Kidney epithelial cell (primary cell): ENCODE measurements at regions not wholly inside any gene's neighbourhood (a gene's known extent, or its start where the extent isn't known, plus 50 kb on each side); places are given as distances from the start of the nearest gene placed in this dataset.

Experiments used
- DNase-seq: peaks from one replicate; pipeline ENCODE4 v3.0.0-alpha.2; 2010; ENCODE audit warnings: low read depth
- H3K27me3 ChIP-seq: 2 replicates; pipeline ENCODE4 v1.6.0; 2011; ENCODE audit warnings: low read length; ENCODE audit not compliant: control insufficient read depth, insufficient read depth
- H3K36me3 ChIP-seq: 2 replicates; pipeline ENCODE4 v1.5.1; 2011; ENCODE audit warnings: low read length; ENCODE audit not compliant: control insufficient read depth, insufficient read depth
- H3K4me3 ChIP-seq: 2 replicates; pipeline ENCODE4 v1.5.1; 2011; ENCODE audit warnings: low read depth, mild to moderate bottlenecking, control low read depth, low read length
- CTCF ChIP-seq: IDR thresholded peaks from 2 replicates; pipeline ENCODE4 v1.5.1; 2011; ENCODE audit warnings: mild to moderate bottlenecking, moderate library complexity, low read length, control low read depth, inconsistent platforms; ENCODE audit not compliant: insufficient read depth, poor library complexity, severe bottlenecking

DNA sequence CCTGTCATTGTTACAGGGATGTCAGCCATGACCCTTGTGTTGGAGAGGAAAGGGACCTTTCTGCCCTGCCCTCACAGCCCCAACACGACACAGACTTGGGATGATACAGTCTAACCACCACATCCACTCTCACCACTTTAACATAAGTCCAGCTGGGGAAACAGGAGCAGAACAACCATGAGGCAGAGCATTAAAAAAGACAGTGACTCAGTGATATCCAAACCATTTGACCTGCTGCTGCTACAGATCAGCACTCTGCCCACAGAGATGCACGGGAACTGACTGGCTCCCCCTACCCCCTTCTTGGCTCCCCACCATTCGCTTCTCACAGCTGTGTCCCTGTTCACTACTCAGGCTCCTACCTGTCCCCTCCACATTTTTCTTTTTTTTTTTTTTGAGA is 458.6 kb downstream of the ZNF608 start:
- no peak overlapping the region for H3K4me3 ChIP-seq
- DNase-seq: no peak
- H3K27me3 ChIP-seq: no peaks in the 10 kb centered on the region
- H3K36me3 ChIP-seq: no peaks in the 10 kb centered on the region
- TF ChIP-seq CTCF: no peak

DNA sequence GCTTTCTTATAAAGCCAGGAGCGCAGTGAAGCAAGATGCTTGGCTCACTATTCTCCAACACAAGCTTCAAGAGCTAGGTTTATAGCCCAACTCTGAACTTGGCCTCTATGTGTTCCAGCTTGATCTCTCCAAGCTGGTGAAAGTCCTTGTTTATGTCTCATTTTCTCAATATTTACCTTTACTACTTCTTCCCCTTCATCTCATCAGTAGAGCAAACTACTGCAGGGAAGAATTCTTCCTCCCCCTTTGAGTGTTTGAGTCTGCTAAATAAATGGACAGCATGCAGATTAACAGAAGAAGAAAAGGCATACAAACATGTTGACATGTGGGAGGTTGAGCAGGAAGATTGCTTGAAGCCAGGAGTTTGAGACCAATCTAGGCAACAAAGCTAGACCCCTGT is 460.7 kb downstream of the ZNF608 start:
- Histone ChIP-seq H3K36me3 (no peaks in the 10 kb centered on the region), H3K27me3 (no peaks in the 10 kb centered on the region), H3K4me3 (no peak overlapping the region)
- TF ChIP-seq CTCF: no peak
- no peak for DNase-seq

DNA sequence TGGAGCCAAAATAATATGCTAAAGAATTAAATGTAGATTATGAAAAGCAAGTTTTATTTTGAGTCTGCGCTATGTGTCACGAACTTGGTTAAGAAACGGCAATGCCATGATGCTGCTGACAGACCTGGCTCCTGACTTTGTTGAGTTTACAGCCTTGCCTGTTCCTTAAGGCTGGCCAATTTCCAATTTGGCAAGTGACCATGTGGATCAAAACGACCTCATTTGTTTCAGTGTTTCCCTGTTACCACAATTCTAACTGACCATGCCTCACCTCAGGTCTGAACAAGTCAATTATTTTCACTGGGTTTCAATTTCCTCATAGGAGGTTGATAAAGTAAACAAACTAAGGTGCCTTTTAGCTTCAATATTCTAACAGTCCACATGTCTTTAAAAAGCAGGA is 461.4 kb downstream of the ZNF608 start:
- no peak for TF ChIP-seq CTCF
- Histone ChIP-seq H3K36me3 (no peaks in the 10 kb centered on the region), H3K27me3 (no peaks in the 10 kb centered on the region), H3K4me3 (no peak overlapping the region)
- no peak for DNase-seq

DNA sequence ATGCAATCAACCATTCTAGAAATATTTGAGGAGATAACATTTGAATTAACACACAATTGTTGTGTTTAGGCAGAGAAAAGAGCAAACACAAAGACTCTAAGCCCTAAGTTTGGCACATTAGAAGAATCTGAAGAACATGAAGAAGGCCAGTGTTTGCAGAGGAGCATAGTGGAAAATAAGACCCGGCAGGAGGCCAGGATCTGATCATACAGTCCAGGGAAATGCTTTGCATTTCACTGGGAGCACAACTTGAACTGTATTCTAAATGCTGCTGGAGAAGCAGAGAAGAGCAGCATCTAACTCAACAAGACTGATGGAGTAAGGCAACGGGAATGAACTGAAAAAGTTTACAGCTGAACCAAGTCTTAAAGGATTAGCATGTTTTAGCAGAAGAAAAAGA is 463.4 kb downstream of the ZNF608 start:
- TF ChIP-seq CTCF: no peak
- H3K27me3 ChIP-seq: no peaks in the 10 kb centered on the region
- DNase-seq: no peak
- no peak overlapping the region for H3K4me3 ChIP-seq
- H3K36me3 ChIP-seq: no peaks in the 10 kb centered on the region

- no peak for DNase-seq
- no peak for TF ChIP-seq CTCF
- Histone ChIP-seq H3K4me3 (no peak overlapping the region), H3K27me3 (no peaks in the 10 kb centered on the region), H3K36me3 (no peaks in the 10 kb centered on the region)
Observed at GRCh38 chr5:124280079-124280478, 466.4 kb downstream of the ZNF608 start.

- no peak for TF ChIP-seq CTCF
- Histone ChIP-seq H3K27me3 (no peaks in the 10 kb centered on the region), H3K4me3 (no peak overlapping the region), H3K36me3 (no peaks in the 10 kb centered on the region)
- DNase-seq: no peak
Observed at GRCh38 chr5:124279146-124279876, 467.1 kb downstream of the ZNF608 start.
